ENCODE measurements at regions not wholly inside any gene's neighbourhood (a gene's known extent, or its start where the extent isn't known, plus 50 kb on each side); places are given as distances from the start of the nearest gene placed in this dataset.
A peak's percentile ranks its signal among the peaks of the same experiment; 100 is the strongest.

GRCh38 chr4:98210281-98210680, 50.9 kb upstream of the RAP1GDS1 start:
- TF ChIP-seq CTCF (IDR thresholded peaks at IDR 0.05; ENCODE audit: insufficient read depth, low read length, severe bottlenecking), result no peak
- no peak for DNase-seq (ENCODE audit: low read depth)
- no peak for FAIRE-seq
- Histone ChIP-seq H3K36me3 (ENCODE audit: control insufficient read depth, insufficient read depth, low read length) (no peaks in the 10 kb centered on the region), H3K27me3 (ENCODE audit: control insufficient read depth, insufficient read depth, low read length) (no peaks in the 10 kb centered on the region), H3K4me3 (ENCODE audit: low read depth, low read length) (no peak overlapping the region)

GRCh38 chr4:98209111-98209510, 52.1 kb upstream of the RAP1GDS1 start:
- no peaks in the 10 kb centered on the region for H3K27me3 ChIP-seq (ENCODE audit: control insufficient read depth, insufficient read depth, low read length)
- FAIRE-seq, result no peak
- DNase-seq (ENCODE audit: low read depth), result no peak
- no peak overlapping the region for H3K4me3 ChIP-seq (ENCODE audit: low read depth, low read length)
- no peaks in the 10 kb centered on the region for H3K36me3 ChIP-seq (ENCODE audit: control insufficient read depth, insufficient read depth, low read length)
- no peak for TF ChIP-seq CTCF (IDR thresholded peaks at IDR 0.05; ENCODE audit: insufficient read depth, low read length, severe bottlenecking)

- no peak for TF ChIP-seq CTCF (IDR thresholded peaks at IDR 0.05; ENCODE audit: insufficient read depth, low read length, severe bottlenecking)
- DNase-seq (ENCODE audit: low read depth) (no peak), FAIRE-seq (no peak)
- no peak overlapping the region for H3K4me3 ChIP-seq (ENCODE audit: low read depth, low read length)
- no peaks in the 10 kb centered on the region for H3K27me3 ChIP-seq (ENCODE audit: control insufficient read depth, insufficient read depth, low read length)
- H3K36me3 ChIP-seq (ENCODE audit: control insufficient read depth, insufficient read depth, low read length), result no peaks in the 10 kb centered on the region
Measured at GRCh38 chr4:98204236-98204553, 57.0 kb upstream of the RAP1GDS1 start.

- DNase-seq (ENCODE audit: low read depth) (no peak), FAIRE-seq (no peak)
- no peaks in the 10 kb centered on the region for H3K27me3 ChIP-seq (ENCODE audit: control insufficient read depth, insufficient read depth, low read length)
- TF ChIP-seq CTCF (IDR thresholded peaks at IDR 0.05; ENCODE audit: insufficient read depth, low read length, severe bottlenecking), result no peak
- H3K36me3 ChIP-seq (ENCODE audit: control insufficient read depth, insufficient read depth, low read length), result no peaks in the 10 kb centered on the region
- no peak overlapping the region for H3K4me3 ChIP-seq (ENCODE audit: low read depth, low read length)
Measured at GRCh38 chr4:98203332-98204235, 57.6 kb upstream of the RAP1GDS1 start.

- H3K36me3 ChIP-seq (ENCODE audit: control insufficient read depth, insufficient read depth, low read length), result no peaks in the 10 kb centered on the region
- FAIRE-seq (no peak), DNase-seq (ENCODE audit: low read depth) (no peak)
- TF ChIP-seq CTCF (IDR thresholded peaks at IDR 0.05; ENCODE audit: insufficient read depth, low read length, severe bottlenecking), result no peak
- no peak overlapping the region for H3K4me3 ChIP-seq (ENCODE audit: low read depth, low read length)
- H3K27me3 ChIP-seq (ENCODE audit: control insufficient read depth, insufficient read depth, low read length), result no peaks in the 10 kb centered on the region
Measured at GRCh38 chr4:98202907-98203306, 58.3 kb upstream of the RAP1GDS1 start.

- Histone ChIP-seq H3K27me3 (ENCODE audit: control insufficient read depth, insufficient read depth, low read length) (no peaks in the 10 kb centered on the region), H3K36me3 (ENCODE audit: control insufficient read depth, insufficient read depth, low read length) (no peaks in the 10 kb centered on the region), H3K4me3 (ENCODE audit: low read depth, low read length) (no peak overlapping the region)
- no peak for TF ChIP-seq CTCF (IDR thresholded peaks at IDR 0.05; ENCODE audit: insufficient read depth, low read length, severe bottlenecking)
- FAIRE-seq (peak; percentile 36), DNase-seq (ENCODE audit: low read depth) (no peak)
Measured at GRCh38 chr4:98199247-98199646, 56.0 kb upstream of the STPG2 start.
